ENCODE measurements at regions not wholly inside any gene's neighbourhood (a gene's known extent, or its start where the extent isn't known, plus 50 kb on each side); places are given as distances from the start of the nearest gene placed in this dataset.

DNA sequence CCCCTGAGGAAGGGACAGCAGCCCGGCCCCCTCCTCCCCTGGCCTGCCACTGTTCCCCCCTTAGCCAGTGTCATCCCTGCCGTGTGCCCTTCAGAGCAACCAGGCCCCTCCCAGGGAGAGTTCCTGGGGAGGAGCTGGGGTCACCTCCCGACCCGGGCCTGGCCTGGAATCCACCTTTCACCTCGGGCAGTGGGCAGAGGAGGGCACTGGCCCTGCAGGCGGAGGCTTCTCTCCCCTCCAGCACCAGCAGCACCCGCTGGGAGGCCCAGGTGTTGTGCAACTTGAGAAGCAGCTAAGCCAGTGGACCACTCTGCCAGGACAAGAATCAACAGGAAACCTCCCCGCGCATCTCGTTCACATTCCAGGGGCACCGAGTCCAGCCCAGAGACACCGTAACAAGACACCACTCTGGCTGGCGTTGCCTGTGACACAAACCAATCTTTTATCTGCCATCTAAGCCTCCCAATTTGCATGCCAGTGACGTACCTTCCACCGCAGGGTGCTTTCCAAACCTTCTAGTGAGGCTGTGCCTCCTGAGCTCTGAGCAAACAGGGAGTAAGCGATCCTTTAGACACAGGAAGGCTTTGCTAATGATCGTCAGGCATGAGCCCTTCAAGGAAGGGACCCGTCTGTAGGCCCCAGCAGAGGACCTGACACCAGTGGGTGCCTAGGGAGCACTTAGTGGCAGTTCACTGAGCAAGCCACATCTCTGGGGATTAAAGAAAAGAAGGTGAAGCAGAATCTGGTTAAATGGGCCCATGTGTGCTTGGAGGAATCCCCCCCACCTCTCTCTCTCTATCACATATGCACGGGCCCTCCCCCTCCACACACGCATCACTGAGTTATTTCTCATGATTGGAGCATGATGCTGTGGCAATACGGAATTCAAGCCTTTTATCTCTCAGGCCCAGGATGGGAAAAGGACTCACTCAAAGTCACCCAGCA lies 98.9 kb upstream of the TLE3 start:
- peaks cover 4% of the 10 kb centered on the region for H3K9me3 Mint-ChIP-seq (ENCODE audit: low read depth)
- H3K36me3 Mint-ChIP-seq: peaks cover 3% of the 10 kb centered on the region
- peaks cover 2% of the 10 kb centered on the region for H3K4me1 Mint-ChIP-seq (ENCODE audit: low read depth)
- no peaks in the 10 kb centered on the region for H3K27me3 Mint-ChIP-seq
- no peak overlapping the region for H3K4me3 Mint-ChIP-seq
- H3K27ac Mint-ChIP-seq: peak overlapping the region; percentile 22

DNA sequence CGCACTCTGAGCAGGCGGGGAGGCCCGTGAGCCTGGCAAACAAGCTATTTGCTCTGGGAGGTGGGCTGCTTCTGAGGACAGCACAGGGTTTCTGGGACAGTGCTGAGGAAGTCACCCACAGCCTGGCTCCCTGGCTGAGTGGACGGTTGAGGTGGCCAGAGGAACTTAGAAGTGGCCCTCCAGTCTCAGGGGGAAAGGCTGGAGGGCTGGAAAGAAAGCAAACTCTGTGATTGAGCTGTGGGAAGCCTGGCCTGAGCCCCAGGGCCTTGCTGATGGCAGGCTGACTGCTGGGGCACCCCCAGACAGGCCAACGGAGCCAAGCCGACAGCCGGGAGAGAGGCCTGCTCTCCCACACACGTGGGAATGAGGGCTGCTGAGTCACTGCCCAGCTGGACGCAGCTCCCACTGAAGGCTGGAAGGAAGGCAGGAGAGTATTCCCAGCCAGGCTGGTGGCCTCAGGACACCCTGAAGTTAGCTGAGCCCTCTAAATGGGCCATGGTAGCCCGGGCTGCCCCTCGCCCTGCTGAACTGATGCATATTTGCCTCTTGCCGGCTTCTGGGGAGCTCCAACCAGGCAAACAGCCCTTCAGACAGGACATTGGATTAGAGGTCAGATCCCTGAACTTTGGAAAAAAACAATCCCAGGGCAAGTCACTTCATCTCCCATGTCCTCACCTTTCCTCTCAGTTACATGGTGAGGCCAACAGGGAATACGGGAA lies 98.0 kb upstream of the TLE3 start:
- H3K27me3 Mint-ChIP-seq: no peaks in the 10 kb centered on the region
- peaks cover 5% of the 10 kb centered on the region for H3K9me3 Mint-ChIP-seq (ENCODE audit: low read depth)
- H3K4me1 Mint-ChIP-seq (ENCODE audit: low read depth): peaks cover 2% of the 10 kb centered on the region
- no peak overlapping the region for H3K27ac Mint-ChIP-seq
- H3K4me3 Mint-ChIP-seq: no peak overlapping the region
- peaks cover 3% of the 10 kb centered on the region for H3K36me3 Mint-ChIP-seq

- peaks cover 3% of the 10 kb centered on the region for H3K36me3 Mint-ChIP-seq
- H3K27ac Mint-ChIP-seq: no peak overlapping the region
- H3K9me3 Mint-ChIP-seq (ENCODE audit: low read depth): peaks cover 5% of the 10 kb centered on the region
- no peaks in the 10 kb centered on the region for H3K27me3 Mint-ChIP-seq
- no peak overlapping the region for H3K4me3 Mint-ChIP-seq
- peaks cover 2% of the 10 kb centered on the region for H3K4me1 Mint-ChIP-seq (ENCODE audit: low read depth)
These were observed 97.5 kb upstream of the TLE3 start for GRCh38 chr15:70195171-70195570.

DNA sequence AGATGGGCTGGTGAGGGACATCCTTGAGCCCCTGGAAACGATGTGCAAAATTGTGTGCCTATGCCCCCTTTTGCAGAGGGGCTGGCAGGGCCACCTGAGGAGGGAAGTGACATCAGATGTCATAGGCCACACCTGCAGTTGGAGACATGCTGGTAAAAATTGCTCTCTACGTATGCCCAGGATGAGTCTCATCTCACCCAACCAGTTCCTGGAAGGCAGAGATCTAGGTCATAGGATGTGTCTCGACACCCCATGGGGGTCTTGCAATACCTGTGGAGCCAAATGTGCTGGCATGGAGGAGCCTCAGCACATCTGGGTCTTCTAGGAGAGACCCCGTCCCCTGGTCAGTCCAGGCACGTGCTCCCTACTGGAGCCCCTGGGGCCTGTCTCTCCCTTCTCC lies 96.5 kb upstream of the TLE3 start:
- no peak overlapping the region for H3K27ac Mint-ChIP-seq

DNA sequence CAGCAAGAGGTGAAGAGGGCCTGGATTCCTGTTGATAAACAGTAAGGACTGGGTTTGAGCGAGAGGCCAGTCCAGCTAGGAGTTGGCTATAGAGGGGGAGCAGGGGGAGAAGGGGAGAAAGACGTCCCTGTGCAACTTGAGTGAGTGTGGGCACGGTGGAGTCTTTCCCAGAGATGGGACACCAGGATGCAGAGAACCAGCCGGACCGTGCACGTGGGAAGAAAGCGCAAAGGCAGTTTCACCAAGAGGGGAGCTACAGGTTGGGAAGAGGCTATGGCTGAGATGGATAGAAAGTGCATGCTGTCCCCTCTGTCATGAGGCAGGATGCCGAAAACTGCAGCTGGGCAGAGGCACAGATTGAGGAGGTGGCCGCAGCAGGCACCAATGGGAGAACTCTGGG lies 96.0 kb upstream of the TLE3 start:
- no peak overlapping the region for H3K27ac Mint-ChIP-seq
- peaks cover 3% of the 10 kb centered on the region for H3K36me3 Mint-ChIP-seq
- no peaks in the 10 kb centered on the region for H3K27me3 Mint-ChIP-seq
- H3K4me1 Mint-ChIP-seq (ENCODE audit: low read depth): peaks cover 2% of the 10 kb centered on the region
- no peak overlapping the region for H3K4me3 Mint-ChIP-seq
- peaks cover 5% of the 10 kb centered on the region for H3K9me3 Mint-ChIP-seq (ENCODE audit: low read depth)

More for the DNA sequence above, 96.5 kb upstream of the TLE3 start:
- peaks cover 5% of the 10 kb centered on the region for H3K9me3 Mint-ChIP-seq (ENCODE audit: low read depth)
- H3K36me3 Mint-ChIP-seq: peaks cover 3% of the 10 kb centered on the region
- H3K4me1 Mint-ChIP-seq (ENCODE audit: low read depth): peaks cover 2% of the 10 kb centered on the region
- no peaks in the 10 kb centered on the region for H3K27me3 Mint-ChIP-seq
- no peak overlapping the region for H3K4me3 Mint-ChIP-seq

DNA sequence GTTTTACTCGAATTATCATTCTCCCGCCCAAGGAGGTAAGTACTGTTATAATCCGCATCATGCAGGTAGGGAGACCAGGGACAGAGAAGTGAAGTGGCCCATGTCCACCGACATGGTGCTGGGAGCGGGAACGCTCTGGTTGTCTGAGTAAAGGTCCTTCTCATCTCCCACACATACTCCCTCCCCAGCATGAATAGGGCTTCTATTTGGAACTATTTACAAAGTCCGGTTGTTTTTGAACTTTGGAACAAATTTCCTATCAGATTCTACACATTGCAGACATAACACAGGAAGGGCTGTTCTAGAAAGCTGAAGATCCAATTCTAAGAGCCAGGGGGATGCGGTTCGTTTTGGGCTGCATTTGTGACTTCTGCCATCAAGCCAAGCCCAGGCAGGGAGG lies 94.8 kb upstream of the TLE3 start:
- peaks cover 2% of the 10 kb centered on the region for H3K4me1 Mint-ChIP-seq (ENCODE audit: low read depth)
- peaks cover 3% of the 10 kb centered on the region for H3K36me3 Mint-ChIP-seq
- no peak overlapping the region for H3K27ac Mint-ChIP-seq
- no peak overlapping the region for H3K4me3 Mint-ChIP-seq
- H3K27me3 Mint-ChIP-seq: no peaks in the 10 kb centered on the region
- peaks cover 5% of the 10 kb centered on the region for H3K9me3 Mint-ChIP-seq (ENCODE audit: low read depth)

GRCh38 chr15:70192041-70192440 lies 94.3 kb upstream of the TLE3 start:
- peaks cover 2% of the 10 kb centered on the region for H3K4me1 Mint-ChIP-seq (ENCODE audit: low read depth)
- H3K27ac Mint-ChIP-seq: no peak overlapping the region
- peaks cover 3% of the 10 kb centered on the region for H3K36me3 Mint-ChIP-seq
- peaks cover 5% of the 10 kb centered on the region for H3K9me3 Mint-ChIP-seq (ENCODE audit: low read depth)
- no peaks in the 10 kb centered on the region for H3K27me3 Mint-ChIP-seq
- no peak overlapping the region for H3K4me3 Mint-ChIP-seq

DNA sequence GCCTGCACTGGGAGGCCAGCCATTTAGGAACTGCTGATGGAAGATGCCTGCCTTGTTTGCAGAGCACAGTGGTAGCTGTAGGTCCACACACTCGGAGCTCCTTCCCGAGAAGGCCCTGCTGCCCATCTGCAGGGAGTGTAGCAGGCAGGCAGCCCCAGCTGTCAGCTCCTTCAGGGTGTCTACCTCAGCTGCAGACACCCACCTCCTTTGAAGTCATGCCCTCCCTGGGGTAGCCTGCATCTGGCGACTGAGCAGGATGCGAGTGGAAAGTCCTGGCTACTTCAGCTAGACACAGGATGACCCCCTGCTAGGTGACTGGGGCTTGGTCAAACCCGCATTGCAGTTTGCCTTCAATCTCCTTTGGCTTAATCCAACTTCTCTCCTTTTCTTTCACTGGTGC lies 93.2 kb upstream of the TLE3 start:
- no peak overlapping the region for H3K4me3 Mint-ChIP-seq
- H3K9me3 Mint-ChIP-seq (ENCODE audit: low read depth): peaks cover 5% of the 10 kb centered on the region
- no peaks in the 10 kb centered on the region for H3K4me1 Mint-ChIP-seq (ENCODE audit: low read depth)
- no peak overlapping the region for H3K27ac Mint-ChIP-seq
- no peaks in the 10 kb centered on the region for H3K27me3 Mint-ChIP-seq
- peaks cover 3% of the 10 kb centered on the region for H3K36me3 Mint-ChIP-seq

DNA sequence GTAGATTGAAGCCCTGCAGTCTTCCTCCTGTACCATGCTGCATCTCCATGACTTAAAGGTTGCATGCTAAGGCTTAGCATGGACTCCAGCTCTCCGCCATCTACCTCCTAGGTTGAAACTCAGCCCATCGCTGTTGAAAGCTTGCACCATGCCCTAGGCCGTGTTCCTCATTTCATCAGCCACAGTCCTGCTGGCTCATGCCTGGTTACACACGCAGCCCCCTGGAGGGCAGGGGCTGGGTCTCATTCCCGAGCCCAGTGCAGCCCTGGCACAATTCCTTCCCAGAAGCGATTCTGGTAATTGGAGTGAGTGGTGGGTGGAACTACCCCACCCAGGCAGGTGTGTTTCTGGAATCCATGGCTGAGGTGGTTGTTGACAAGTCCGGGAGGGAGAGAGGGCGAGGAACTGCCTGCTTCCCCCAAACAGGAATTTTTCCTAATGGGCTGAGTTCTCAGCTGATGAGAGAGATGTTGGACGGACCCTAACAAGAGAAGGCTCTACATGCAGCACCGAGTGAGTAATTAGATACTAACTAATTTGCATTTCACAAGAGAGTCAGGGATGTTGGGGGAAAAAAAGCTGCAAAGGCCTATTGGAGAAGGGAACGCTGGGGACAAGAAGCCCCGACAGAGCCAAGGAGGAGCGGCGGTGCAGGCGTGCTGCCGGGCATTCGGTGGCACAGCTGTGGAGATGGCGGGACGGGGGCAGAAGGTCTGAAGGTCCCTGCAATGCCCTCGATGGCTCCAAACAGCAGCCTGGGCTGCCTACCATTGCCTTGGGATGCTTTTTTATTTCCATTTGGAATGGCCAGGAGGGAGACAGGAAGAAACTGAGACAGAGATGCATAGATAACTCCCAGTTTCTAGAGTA lies 92.3 kb upstream of the TLE3 start:
- peaks cover 5% of the 10 kb centered on the region for H3K9me3 Mint-ChIP-seq (ENCODE audit: low read depth)
- no peaks in the 10 kb centered on the region for H3K27me3 Mint-ChIP-seq
- no peak overlapping the region for H3K27ac Mint-ChIP-seq
- no peaks in the 10 kb centered on the region for H3K4me1 Mint-ChIP-seq (ENCODE audit: low read depth)
- H3K4me3 Mint-ChIP-seq: no peak overlapping the region
- peaks cover 3% of the 10 kb centered on the region for H3K36me3 Mint-ChIP-seq

- Mint-ChIP-seq H3K27me3 (no peaks in the 10 kb centered on the region), H3K27ac (no peak overlapping the region), H3K4me1 (ENCODE audit: low read depth) (peaks cover 1% of the 10 kb centered on the region), H3K4me3 (no peak overlapping the region), H3K36me3 (peaks cover 3% of the 10 kb centered on the region), H3K9me3 (ENCODE audit: low read depth) (peaks cover 5% of the 10 kb centered on the region)
These were observed 90.6 kb upstream of the TLE3 start for GRCh38 chr15:70188286-70188685.

GRCh38 chr15:70187331-70187730 lies 89.6 kb upstream of the TLE3 start:
- Mint-ChIP-seq H3K4me3 (no peak overlapping the region), H3K36me3 (peaks cover 3% of the 10 kb centered on the region), H3K27me3 (no peaks in the 10 kb centered on the region), H3K27ac (no peak overlapping the region), H3K4me1 (ENCODE audit: low read depth) (peaks cover 1% of the 10 kb centered on the region), H3K9me3 (ENCODE audit: low read depth) (peaks cover 5% of the 10 kb centered on the region)

GRCh38 chr15:70186152-70186551 lies 88.4 kb upstream of the TLE3 start:
- Mint-ChIP-seq H3K4me3 (no peak overlapping the region), H3K9me3 (ENCODE audit: low read depth) (no peaks in the 10 kb centered on the region), H3K27me3 (no peaks in the 10 kb centered on the region), H3K27ac (no peak overlapping the region), H3K36me3 (no peaks in the 10 kb centered on the region), H3K4me1 (ENCODE audit: low read depth) (peaks cover 1% of the 10 kb centered on the region)

GRCh38 chr15:70185251-70185711 lies 87.6 kb upstream of the TLE3 start:
- Mint-ChIP-seq H3K4me1 (ENCODE audit: low read depth) (peaks cover 1% of the 10 kb centered on the region), H3K4me3 (no peak overlapping the region), H3K27ac (no peak overlapping the region), H3K27me3 (no peaks in the 10 kb centered on the region), H3K9me3 (ENCODE audit: low read depth) (no peaks in the 10 kb centered on the region), H3K36me3 (no peaks in the 10 kb centered on the region)

DNA sequence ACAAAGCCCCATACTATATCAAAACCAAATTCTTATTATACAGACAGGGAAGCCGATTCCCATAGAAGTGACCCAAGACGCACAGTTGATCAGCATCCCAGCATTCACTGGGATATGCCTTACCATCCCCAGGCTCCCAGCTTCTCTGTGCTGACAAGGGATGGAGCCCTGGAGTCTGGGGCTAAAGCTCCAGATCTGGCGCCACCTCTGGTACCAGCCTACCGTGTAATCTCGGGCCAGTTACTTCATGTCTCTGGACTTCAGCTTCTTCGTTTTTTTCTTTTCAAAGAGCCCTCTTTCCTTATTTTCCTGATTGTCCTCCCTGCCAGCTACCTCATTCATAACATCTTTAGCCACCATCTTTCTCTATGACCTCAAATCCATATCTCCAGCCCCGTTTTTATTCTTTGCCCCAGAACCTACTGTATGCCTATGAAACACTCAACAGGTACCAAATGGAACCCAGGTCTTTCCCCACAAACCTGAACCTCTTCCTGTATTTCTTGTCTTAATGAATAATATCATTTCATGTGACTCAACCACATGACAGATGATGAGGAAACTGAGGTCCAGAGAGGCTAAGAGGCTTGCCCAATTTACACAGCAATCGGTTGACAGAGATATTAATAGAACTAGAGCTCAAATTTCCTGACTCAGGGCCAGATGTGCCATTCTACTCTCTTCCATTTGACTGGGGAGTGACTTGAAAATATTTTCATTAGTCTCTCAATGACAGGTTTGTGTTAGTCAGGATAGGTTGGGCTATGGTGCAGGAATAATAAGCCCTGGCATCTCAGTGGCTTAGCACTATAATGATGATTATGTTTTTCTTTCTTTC lies 85.4 kb upstream of the TLE3 start:
- no peaks in the 10 kb centered on the region for H3K36me3 Mint-ChIP-seq
- peaks cover 1% of the 10 kb centered on the region for H3K4me1 Mint-ChIP-seq (ENCODE audit: low read depth)
- no peak overlapping the region for H3K4me3 Mint-ChIP-seq
- H3K27me3 Mint-ChIP-seq: no peaks in the 10 kb centered on the region
- no peaks in the 10 kb centered on the region for H3K9me3 Mint-ChIP-seq (ENCODE audit: low read depth)
- no peak overlapping the region for H3K27ac Mint-ChIP-seq

Measured in activated naive CD8-positive, alpha-beta T cell (primary cell).